HG03060 (cell line): ENCODE measurements at regions not wholly inside any gene's neighbourhood (a gene's known extent, or its start where the extent isn't known, plus 50 kb on each side); places are given as distances from the start of the nearest gene placed in this dataset.

ENCODE experiments used
- ATAC-seq: cut with Tn5 transposase; IDR thresholded peaks from one replicate; pipeline ENCODE4 v1.9.1; 2021; ENCODE audit warnings: low read depth, moderate number of reproducible peaks; ENCODE audit not compliant: unreplicated experiment

GRCh38 chr18:76133873-76134272, 361.2 kb downstream of the ZNF516 start:
- ATAC-seq, result no peak

- ATAC-seq, result no peak
Measured at GRCh38 chr18:76131738-76132137, 363.3 kb downstream of the ZNF516 start.

- no peak for ATAC-seq
Measured at GRCh38 chr18:76130845-76131244, 364.2 kb downstream of the ZNF516 start.

- no peak for ATAC-seq
Measured at GRCh38 chr18:76126327-76126726, 368.7 kb downstream of the ZNF516 start.

- ATAC-seq, result no peak
Measured at GRCh38 chr18:76121011-76121410, 374.0 kb downstream of the ZNF516 start.

- ATAC-seq, result no peak
Measured at GRCh38 chr18:76115580-76115979, 379.5 kb downstream of the ZNF516 start.

- ATAC-seq, result no peak
Measured at GRCh38 chr18:76113101-76113500, 381.9 kb downstream of the ZNF516 start.

- no peak for ATAC-seq
Measured at GRCh38 chr18:76102626-76103025, 392.4 kb downstream of the ZNF516 start.

- no peak for ATAC-seq
Measured at GRCh38 chr18:76102156-76102555, 392.9 kb downstream of the ZNF516 start.

- ATAC-seq, result no peak
Measured at GRCh38 chr18:76099931-76100457, 395.0 kb downstream of the ZNF516 start.

- ATAC-seq, result no peak
Measured at GRCh38 chr18:76098674-76099411, 396.2 kb downstream of the ZNF516 start.

- ATAC-seq, result no peak
Measured at GRCh38 chr18:76081536-76081935, 413.5 kb downstream of the ZNF516 start.

GRCh38 chr18:76080430-76080829, 414.6 kb downstream of the ZNF516 start:
- no peak for ATAC-seq

GRCh38 chr18:76075777-76076176, 419.3 kb downstream of the ZNF516 start:
- ATAC-seq, result no peak

- no peak for ATAC-seq
Measured at GRCh38 chr18:76064998-76065397, 430.0 kb downstream of the ZNF516 start.

GRCh38 chr18:76058146-76058545, 436.9 kb downstream of the ZNF516 start:
- ATAC-seq, result no peak

- ATAC-seq, result no peak
Measured at GRCh38 chr18:76057386-76057785, 437.7 kb downstream of the ZNF516 start.

GRCh38 chr18:76056471-76057110, 438.5 kb downstream of the ZNF516 start:
- ATAC-seq, result no peak

- no peak for ATAC-seq
Measured at GRCh38 chr18:76055578-76055977, 439.5 kb downstream of the ZNF516 start.

- no peak for ATAC-seq
Measured at GRCh38 chr18:76055025-76055424, 440.0 kb downstream of the ZNF516 start.

GRCh38 chr18:76054156-76054555, 440.9 kb downstream of the ZNF516 start:
- no peak for ATAC-seq

- ATAC-seq, result no peak
Measured at GRCh38 chr18:76053551-76053950, 441.5 kb downstream of the ZNF516 start.
